Stomach (tissue), 8 donors: ENCODE measurements at regions not wholly inside any gene's neighbourhood (a gene's known extent, or its start where the extent isn't known, plus 50 kb on each side); places are given as distances from the start of the nearest gene placed in this dataset.

ENCODE experiments used
- DNase-seq, 2 donors: peaks; one replicate each; pipeline versions ENCODE4 v3.0.0 to v3.0.0-alpha.2; 2013 to 2019
- H3K27ac ChIP-seq, 5 donors: fragments of 200-600 bp in 4 of 5; sonication (generic) in 4 of 5; one replicate each; pipeline ENCODE4 v1.5.1; 2013 to 2019; ENCODE audit warnings: mild to moderate bottlenecking in 1 of 5, moderate library complexity in 1 of 5
- H3K27me3 ChIP-seq, 3 donors: fragments of 200-600 bp; sonication (generic); one replicate each; pipeline ENCODE4 v1.5.1; 2017 to 2019; ENCODE audit warnings: mixed run types in 1 of 3
- H3K36me3 ChIP-seq, 4 donors: fragments of 200-600 bp; sonication (generic); 1 replicate in 3 of 4; 2 replicates in 1 of 4; pipeline ENCODE4 v1.5.1; 2016 to 2019
- H3K4me1 ChIP-seq, 4 donors: fragments of 200-600 bp; sonication (generic); one replicate each; pipeline ENCODE4 v1.5.1; 2016 to 2019
- H3K4me3 ChIP-seq, 4 donors: fragments of 200-600 bp; sonication (generic) in 3 of 4; one replicate each; pipeline ENCODE4 v1.5.1; 2016 to 2019; ENCODE audit warnings: mild to moderate bottlenecking in 1 of 4
- H3K9me3 ChIP-seq, 4 donors: fragments of 200-600 bp; sonication (generic); one replicate each; pipeline ENCODE4 v1.5.1; 2016 to 2019
- EP300 ChIP-seq: sonication (generic); formaldehyde crosslinking; IDR thresholded peaks from one replicate; pipeline ENCODE4 v1.6.1; 2017; ENCODE audit warnings: antibody characterized with exemption
- POLR2A ChIP-seq, 4 donors: fragments of 450-650 bp; IDR thresholded peaks; one replicate each; pipeline ENCODE4 v1.6.1; 2016; ENCODE audit warnings: antibody characterized with exemption in 4 of 4, control low read depth in 2 of 4, mild to moderate bottlenecking in 1 of 4, moderate library complexity in 1 of 4
- POLR2AphosphoS5 ChIP-seq, 3 donors: sonication (generic); formaldehyde crosslinking; IDR thresholded peaks; one replicate each; pipeline ENCODE4 v1.6.1; 2016; ENCODE audit warnings: antibody characterized with exemption in 3 of 3
- WGBS, 5 donors: extraction: QIAGEN DNeasy Blood & Tissue Kit in 3 of 5; methylation state at CpG; one replicate each; pipeline versions ENCODE4 v1.1.5 to v1.1.7; 2013 to 2018; 5-methylcytosine and 5-hydroxymethylcytosine counted together
- intact Hi-C: fragments of 100-400 bp; cut with DNase I; formaldehyde crosslinking; loops from one replicate; pipeline ENCODE4 v1.15.1; 2023; ENCODE audit warnings: low total_unique reads
- TF ChIP-seq, protein P1 (sequence below), 7 experiments: fragments of 450-650 bp in 4 of 7; fragments of 200-600 bp in 3 of 7; sonication (generic) in 3 of 7; IDR thresholded peaks; one replicate each; pipeline ENCODE4 v1.5.1; 2016 to 2019; ENCODE audit warnings: antibody characterized with exemption in 7 of 7, control low read depth in 2 of 7, mild to moderate bottlenecking in 1 of 7
- donor health status: healthy with polysubstance abuse.
- donor health status: Bipolar disorder and iron deficiency.
- donor health status: healthy.

DNA sequence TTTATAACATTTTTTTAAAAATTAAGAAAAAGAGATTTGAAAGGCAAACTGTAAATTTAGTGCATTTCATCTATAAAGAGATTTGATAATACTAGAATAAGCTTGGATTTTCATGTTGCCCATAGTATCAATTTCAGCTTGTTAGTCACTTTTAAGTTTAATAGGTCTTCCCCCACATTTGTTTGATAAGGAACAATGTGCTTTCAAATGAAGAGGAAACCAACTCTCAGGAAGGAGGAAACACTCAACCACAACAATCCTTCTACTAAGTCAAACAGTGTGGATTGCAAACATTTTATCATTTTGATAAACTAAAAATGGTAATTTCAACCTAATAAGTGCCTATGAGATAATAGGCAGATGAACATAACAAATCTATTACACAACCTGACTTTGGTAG lies 397.1 kb upstream of the CDH20 start:
- no peak overlapping the region for H3K4me3 ChIP-seq
- H3K36me3 ChIP-seq = no peaks in the 10 kb centered on the region
- TF ChIP-seq POLR2AphosphoS5 (IDR thresholded peaks at IDR 0.05) (no peak), POLR2A (IDR thresholded peaks at IDR 0.05) (no peak), EP300 (no peak)
- TF ChIP-seq, protein P1, sequence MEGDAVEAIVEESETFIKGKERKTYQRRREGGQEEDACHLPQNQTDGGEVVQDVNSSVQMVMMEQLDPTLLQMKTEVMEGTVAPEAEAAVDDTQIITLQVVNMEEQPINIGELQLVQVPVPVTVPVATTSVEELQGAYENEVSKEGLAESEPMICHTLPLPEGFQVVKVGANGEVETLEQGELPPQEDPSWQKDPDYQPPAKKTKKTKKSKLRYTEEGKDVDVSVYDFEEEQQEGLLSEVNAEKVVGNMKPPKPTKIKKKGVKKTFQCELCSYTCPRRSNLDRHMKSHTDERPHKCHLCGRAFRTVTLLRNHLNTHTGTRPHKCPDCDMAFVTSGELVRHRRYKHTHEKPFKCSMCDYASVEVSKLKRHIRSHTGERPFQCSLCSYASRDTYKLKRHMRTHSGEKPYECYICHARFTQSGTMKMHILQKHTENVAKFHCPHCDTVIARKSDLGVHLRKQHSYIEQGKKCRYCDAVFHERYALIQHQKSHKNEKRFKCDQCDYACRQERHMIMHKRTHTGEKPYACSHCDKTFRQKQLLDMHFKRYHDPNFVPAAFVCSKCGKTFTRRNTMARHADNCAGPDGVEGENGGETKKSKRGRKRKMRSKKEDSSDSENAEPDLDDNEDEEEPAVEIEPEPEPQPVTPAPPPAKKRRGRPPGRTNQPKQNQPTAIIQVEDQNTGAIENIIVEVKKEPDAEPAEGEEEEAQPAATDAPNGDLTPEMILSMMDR (IDR thresholded peaks at IDR 0.05) = no peak
- H3K27me3 ChIP-seq = no peaks in the 10 kb centered on the region
- no peaks in the 10 kb centered on the region for H3K9me3 ChIP-seq
- no peak for DNase-seq
- no peaks in the 10 kb centered on the region for H3K4me1 ChIP-seq
- intact Hi-C loops = no loop called here
- H3K27ac ChIP-seq = no peak overlapping the region

DNA sequence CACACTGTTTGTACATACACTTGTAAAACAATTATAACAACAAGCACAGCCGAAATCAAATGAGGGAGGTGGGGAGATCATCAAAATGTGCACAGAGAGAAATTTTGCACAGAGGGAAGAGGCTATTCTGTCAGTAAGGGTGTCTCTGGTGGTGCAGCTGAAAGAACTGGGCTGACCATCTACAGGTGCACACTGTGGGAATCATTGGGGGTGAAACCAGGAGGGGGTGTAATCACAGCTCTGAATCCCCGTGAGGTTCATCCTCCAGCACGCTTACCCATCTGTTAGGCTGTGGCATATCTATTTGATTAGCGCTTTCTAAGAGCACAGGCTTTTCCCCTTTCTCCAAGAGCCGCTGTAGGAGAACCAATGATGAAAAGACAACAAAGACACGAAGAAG lies 389.9 kb upstream of the CDH20 start:
- H3K27me3 ChIP-seq = no peaks in the 10 kb centered on the region
- TF ChIP-seq POLR2A (IDR thresholded peaks at IDR 0.05) = no peak
- TF ChIP-seq, protein P1 (IDR thresholded peaks at IDR 0.05) = no peak
- no peak for TF ChIP-seq POLR2AphosphoS5 (IDR thresholded peaks at IDR 0.05)
- no peak for TF ChIP-seq EP300
- no peaks in the 10 kb centered on the region for H3K36me3 ChIP-seq
- no peak for DNase-seq
- H3K4me1 ChIP-seq = no peaks in the 10 kb centered on the region
- intact Hi-C loops = no loop called here
- no peaks in the 10 kb centered on the region for H3K9me3 ChIP-seq
- no peak overlapping the region for H3K4me3 ChIP-seq
- 75 to 86% (median 81%) methylated on average over 6 of the region's 6 CpGs for WGBS, 5 donors
- no peak overlapping the region for H3K27ac ChIP-seq

DNA sequence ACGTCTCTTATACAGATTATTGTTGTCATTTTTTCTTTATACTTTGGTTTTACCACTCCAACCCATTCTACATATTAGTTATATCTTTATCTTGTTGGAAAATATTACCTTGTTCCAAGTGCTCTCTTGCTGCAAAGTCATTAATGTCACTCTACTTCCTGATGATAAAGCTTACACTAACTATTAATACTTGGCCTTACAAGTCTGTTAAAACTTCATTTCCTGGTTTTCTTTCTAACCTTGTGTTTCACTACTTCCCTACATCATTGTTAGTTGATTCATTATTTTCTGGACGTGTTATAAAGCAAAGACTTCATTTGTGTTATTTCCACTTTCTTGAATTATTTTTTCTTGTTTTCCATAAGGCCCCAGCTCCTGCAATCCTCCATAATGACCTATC lies 382.6 kb upstream of the CDH20 start:
- DNase-seq = no peak
- TF ChIP-seq EP300 (no peak), POLR2A (IDR thresholded peaks at IDR 0.05) (no peak)
- peaks cover 0 to 2% (median 0%) of the 10 kb centered on the region in 4 donors for H3K9me3 ChIP-seq
- no peak overlapping the region for H3K27ac ChIP-seq
- no peak overlapping the region for H3K4me3 ChIP-seq
- intact Hi-C loops = no loop called here
- no peaks in the 10 kb centered on the region for H3K36me3 ChIP-seq
- H3K4me1 ChIP-seq = no peaks in the 10 kb centered on the region
- 26 to 42% (median 28%) methylated on average over 2 of the region's 2 CpGs for WGBS, 5 donors
- no peaks in the 10 kb centered on the region for H3K27me3 ChIP-seq

DNA sequence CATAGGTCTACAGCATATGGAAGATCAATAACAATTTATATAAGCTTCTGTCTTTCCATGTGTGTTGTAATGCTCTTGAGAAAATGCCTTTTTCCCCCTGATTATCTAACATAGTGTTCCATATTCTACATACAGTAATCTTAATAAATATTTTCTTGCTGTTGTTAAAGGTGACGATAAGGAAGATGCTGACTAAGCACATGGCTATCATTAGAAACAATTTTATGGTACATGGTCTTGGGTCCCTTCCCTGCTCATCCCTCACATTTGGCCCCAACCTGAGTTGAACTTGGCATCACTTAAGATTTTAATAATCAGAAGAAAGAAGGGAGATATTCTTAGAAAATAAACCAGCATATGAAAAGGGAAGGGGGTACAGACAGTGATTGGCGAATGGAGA lies 382.1 kb upstream of the CDH20 start:
- H3K4me1 ChIP-seq = no peaks in the 10 kb centered on the region
- DNase-seq = no peak
- TF ChIP-seq, protein P1 (IDR thresholded peaks at IDR 0.05) = no peak
- no peak for TF ChIP-seq POLR2AphosphoS5 (IDR thresholded peaks at IDR 0.05)
- no peak for TF ChIP-seq EP300
- TF ChIP-seq POLR2A (IDR thresholded peaks at IDR 0.05) = no peak
- no peak overlapping the region for H3K4me3 ChIP-seq
- intact Hi-C loops = no loop called here
- no peaks in the 10 kb centered on the region for H3K36me3 ChIP-seq
- no peaks in the 10 kb centered on the region for H3K27me3 ChIP-seq
- H3K9me3 ChIP-seq = peaks cover 0 to 2% (median 0%) of the 10 kb centered on the region in 4 donors
- 85 to 94% (median 93%) methylated on average over 2 of the region's 2 CpGs for WGBS, 5 donors
- no peak overlapping the region for H3K27ac ChIP-seq

DNA sequence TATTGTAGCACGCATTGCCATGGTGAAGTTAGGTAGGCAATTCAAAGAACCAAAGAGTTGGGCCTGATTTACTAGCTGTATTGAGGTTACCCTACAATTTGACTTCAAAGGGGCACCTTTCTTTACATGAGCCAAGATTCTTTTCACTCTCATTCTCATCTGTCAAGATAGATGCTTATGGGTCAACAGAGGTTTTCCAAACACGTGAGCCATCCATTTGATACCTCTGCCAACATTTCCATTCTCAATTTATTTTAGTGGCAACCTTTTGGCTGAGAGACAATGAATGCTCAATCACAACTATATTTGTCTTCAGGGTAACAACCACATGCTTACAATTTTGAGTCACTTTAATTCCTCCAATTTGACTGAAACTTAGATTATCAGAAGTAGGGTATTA lies 370.6 kb upstream of the CDH20 start:
- Histone ChIP-seq H3K27ac (no peak overlapping the region), H3K4me1 (no peaks in the 10 kb centered on the region), H3K27me3 (no peaks in the 10 kb centered on the region), H3K36me3 (no peaks in the 10 kb centered on the region), H3K4me3 (no peak overlapping the region), H3K9me3 (no peaks in the 10 kb centered on the region)
- TF ChIP-seq, protein P1 (IDR thresholded peaks at IDR 0.05) = no peak
- TF ChIP-seq POLR2AphosphoS5 (IDR thresholded peaks at IDR 0.05) (no peak), POLR2A (IDR thresholded peaks at IDR 0.05) (no peak), EP300 (no peak)
- intact Hi-C loops = no loop called here
- 44 to 71% (median 60%) methylated on average over 2 of the region's 2 CpGs for WGBS, 5 donors
- DNase-seq = peak in 1 of 2 donors; percentile 6
